OCI-LY7 (cell line): ENCODE measurements at regions not wholly inside any gene's neighbourhood (a gene's known extent, or its start where the extent isn't known, plus 50 kb on each side); places are given as distances from the start of the nearest gene placed in this dataset.

Experiments used
- CTCF ChIP-seq: fragments of 200-600 bp; sonication (generic); conservative IDR thresholded peaks from 2 replicates; pipeline ENCODE4 v1.5.1; 2014; ENCODE audit warnings: mild to moderate bottlenecking, antibody characterized with exemption, low read length, moderate library complexity, mixed read lengths
- EZH2phosphoT487 ChIP-seq: fragments of 200-600 bp; sonication (generic); IDR thresholded peaks from 2 replicates; pipeline ENCODE4 v1.6.1; 2018; ENCODE audit warnings: low read depth, borderline replicate concordance, mild to moderate bottlenecking, mixed run types, antibody characterized with exemption, low read length, moderate library complexity, mixed read lengths

GRCh38 chr4:181579486-181579885 lies 663.7 kb upstream of the TENM3 start:
- no peak for TF ChIP-seq CTCF
- no peak for TF ChIP-seq EZH2phosphoT487
